Left lung (tissue), 4 donors: ENCODE measurements at regions not wholly inside any gene's neighbourhood (a gene's known extent, or its start where the extent isn't known, plus 50 kb on each side); places are given as distances from the start of the nearest gene placed in this dataset.

ENCODE experiments used
- ATAC-seq: fragments of 200-7000 bp; cut with Tn5 transposase; one replicate; pipeline ENCODE4 v1.9.1; 2020; ENCODE audit warnings: moderate library complexity
- DNase-seq, 4 donors: peaks; one replicate each; pipeline ENCODE4 v3.0.0-alpha.2; 2013 to 2020
- H3K27ac ChIP-seq, 2 donors: fragments of 200-600 bp; sonication (generic) in 1 of 2; one replicate each; pipeline versions ENCODE4 v1.5.0 to v1.8.0; 2020 to 2021
- H3K27me3 ChIP-seq, 2 donors: fragments of 200-600 bp; sonication (generic) in 1 of 2; one replicate each; pipeline versions ENCODE4 v1.5.0 to v1.8.0; 2020 to 2021
- H3K36me3 ChIP-seq, 2 donors: fragments of 200-600 bp; sonication (generic) in 1 of 2; one replicate each; pipeline versions ENCODE4 v1.5.0 to v1.8.0; 2020 to 2021
- H3K4me1 ChIP-seq, 2 donors: fragments of 200-600 bp; one replicate each; pipeline ENCODE4 v1.8.0; 2021
- H3K4me3 ChIP-seq, 2 donors: fragments of 200-600 bp; sonication (generic) in 1 of 2; one replicate each; pipeline versions ENCODE4 v1.5.0 to v1.8.0; 2020 to 2021; ENCODE audit warnings: mild to moderate bottlenecking in 1 of 2
- H3K9me3 ChIP-seq, 2 donors: fragments of 200-600 bp; sonication (generic) in 1 of 2; one replicate each; pipeline versions ENCODE4 v1.5.0 to v1.8.0; 2020 to 2021
- CTCF ChIP-seq, 2 donors: fragments of 200-600 bp; sonication (generic) in 1 of 2; IDR thresholded peaks; one replicate each; pipeline versions ENCODE4 v1.5.0 to v1.8.0; 2021; ENCODE audit warnings: antibody characterized with exemption in 2 of 2
- intact Hi-C, 2 donors: fragments of 100-400 bp; cut with DNase I; formaldehyde crosslinking; loops; one replicate each; pipeline versions ENCODE4 v1.11.2 to v1.14.2; 2022
- donor health status: DM: no; HTN: yes; CAD: no.
- donor health status: DM: no; HTN: no; CAD: no.

- ATAC-seq = no peak
- Histone ChIP-seq H3K9me3 (peaks cover 0 to 3% of the 10 kb centered on the region in 2 donors), H3K36me3 (no peaks in the 10 kb centered on the region), H3K4me3 (no peak overlapping the region), H3K27ac (no peak overlapping the region), H3K4me1 (no peaks in the 10 kb centered on the region), H3K27me3 (no peaks in the 10 kb centered on the region)
- no peak for TF ChIP-seq CTCF (IDR thresholded peaks at IDR 0.05)
- no peak for DNase-seq
- intact Hi-C loops = no loop called here
Observed at GRCh38 chr5:86115164-86115563, 502.6 kb upstream of the COX7C start.

- Histone ChIP-seq H3K27ac (no peak overlapping the region), H3K9me3 (no peaks in the 10 kb centered on the region), H3K4me3 (no peak overlapping the region), H3K36me3 (no peaks in the 10 kb centered on the region), H3K27me3 (no peaks in the 10 kb centered on the region), H3K4me1 (no peaks in the 10 kb centered on the region)
- DNase-seq = no peak
- intact Hi-C loops = no loop called here
- ATAC-seq = no peak
- TF ChIP-seq CTCF (IDR thresholded peaks at IDR 0.05) = no peak
Observed at GRCh38 chr5:86118542-86118941, 499.2 kb upstream of the COX7C start.

- H3K4me1 ChIP-seq = no peaks in the 10 kb centered on the region
- no peak for ATAC-seq
- no peak for DNase-seq
- intact Hi-C loops = no loop called here
- no peak overlapping the region for H3K4me3 ChIP-seq
- H3K27ac ChIP-seq = no peak overlapping the region
- H3K36me3 ChIP-seq = no peaks in the 10 kb centered on the region
- H3K27me3 ChIP-seq = no peaks in the 10 kb centered on the region
- no peak for TF ChIP-seq CTCF (IDR thresholded peaks at IDR 0.05)
- no peaks in the 10 kb centered on the region for H3K9me3 ChIP-seq
Observed at GRCh38 chr5:86124333-86124732, 493.4 kb upstream of the COX7C start.

GRCh38 chr5:86125731-86126601 lies 491.8 kb upstream of the COX7C start:
- no peak for ATAC-seq
- intact Hi-C loops = no loop called here

More at GRCh38 chr5:86125731-86126601, 491.8 kb upstream of the COX7C start:
- no peak overlapping the region for H3K27ac ChIP-seq
- no peak for TF ChIP-seq CTCF (IDR thresholded peaks at IDR 0.05)
- H3K27me3 ChIP-seq = no peaks in the 10 kb centered on the region
- H3K36me3 ChIP-seq = no peaks in the 10 kb centered on the region
- no peaks in the 10 kb centered on the region for H3K4me1 ChIP-seq
- no peaks in the 10 kb centered on the region for H3K9me3 ChIP-seq
- no peak for DNase-seq
- H3K4me3 ChIP-seq = no peak overlapping the region
